Muscle of arm (tissue), 1 donor: ENCODE measurements at regions not wholly inside any gene's neighbourhood (a gene's known extent, or its start where the extent isn't known, plus 50 kb on each side); places are given as distances from the start of the nearest gene placed in this dataset.
A peak's percentile ranks its signal among the peaks of the same experiment; 100 is the strongest.

Experiments
- DNase-seq: peaks from one replicate; pipeline ENCODE4 v3.0.0-alpha.2; 2013

- no peak for DNase-seq
Measured at GRCh38 chr16:85423631-85424030, 189.5 kb upstream of the GSE1 start.

GRCh38 chr16:85424260-85425073 lies 188.7 kb upstream of the GSE1 start:
- no peak for DNase-seq

DNA sequence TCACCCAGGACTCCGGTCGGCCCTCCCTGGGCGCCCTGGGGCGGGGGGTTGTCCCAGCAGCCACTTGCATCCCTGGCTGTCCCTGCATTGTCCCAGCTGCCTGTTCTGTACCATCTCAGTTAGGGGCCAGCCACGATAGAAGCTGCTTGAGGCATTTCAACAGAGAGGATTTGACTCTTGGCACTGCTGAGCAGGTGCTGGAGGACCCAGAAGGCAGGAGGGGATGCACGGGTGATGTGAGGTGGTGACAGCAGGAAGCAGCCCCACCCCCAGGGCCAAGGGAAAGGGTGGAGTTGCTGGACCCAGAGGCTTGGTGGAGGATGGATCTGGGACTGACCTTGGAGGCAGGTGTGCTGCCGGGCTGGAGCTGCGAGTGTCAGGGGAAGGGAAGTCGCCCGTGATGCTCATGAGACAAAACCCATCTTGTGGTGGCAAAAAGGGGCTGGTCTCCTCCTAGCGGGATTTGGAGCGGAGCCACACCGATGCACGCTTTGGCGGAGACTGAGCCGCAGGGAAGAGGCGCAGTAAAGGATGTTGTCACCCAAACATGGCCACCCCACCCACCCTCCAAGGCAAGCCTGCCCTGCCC lies 188.0 kb upstream of the GSE1 start:
- no peak for DNase-seq

- no peak for DNase-seq
Measured at GRCh38 chr16:85426806-85427205, 186.3 kb upstream of the GSE1 start.

DNA sequence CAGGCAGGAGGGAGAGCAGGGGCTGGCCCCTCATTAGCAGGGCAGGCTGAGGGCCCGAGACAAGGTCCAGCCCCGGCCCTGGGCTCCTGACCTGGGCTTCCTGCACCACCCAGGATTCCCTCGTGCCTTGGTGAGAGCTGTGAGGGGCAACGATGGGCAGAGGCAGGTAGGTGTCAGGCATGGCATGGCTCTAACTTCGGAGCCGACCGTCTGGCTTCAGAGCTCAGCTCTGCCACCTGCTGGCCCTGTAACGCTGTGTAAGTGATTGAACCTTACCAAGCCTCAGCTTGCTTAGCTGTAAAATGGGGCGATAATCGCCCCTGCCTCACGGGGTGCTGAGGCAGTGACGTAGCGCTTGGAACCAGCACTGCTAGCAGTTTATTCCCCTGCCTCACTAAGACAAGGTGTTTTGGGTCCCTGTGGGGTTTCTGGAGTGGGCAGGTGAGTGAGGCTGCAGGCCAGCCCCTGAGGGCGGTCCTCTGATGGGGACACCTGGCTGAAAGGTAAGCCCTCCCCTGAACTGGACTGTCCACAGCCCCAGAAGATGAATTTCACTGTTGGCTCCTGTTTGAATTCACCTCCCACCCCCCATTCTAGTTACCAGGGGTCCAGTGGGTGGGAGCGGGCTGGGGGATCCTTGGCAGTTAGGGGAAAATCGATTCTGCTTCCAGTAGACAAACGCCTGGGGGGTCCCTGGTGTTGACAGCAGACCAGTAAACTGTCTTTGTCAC lies 184.8 kb upstream of the GSE1 start:
- DNase-seq, result no peak

DNA sequence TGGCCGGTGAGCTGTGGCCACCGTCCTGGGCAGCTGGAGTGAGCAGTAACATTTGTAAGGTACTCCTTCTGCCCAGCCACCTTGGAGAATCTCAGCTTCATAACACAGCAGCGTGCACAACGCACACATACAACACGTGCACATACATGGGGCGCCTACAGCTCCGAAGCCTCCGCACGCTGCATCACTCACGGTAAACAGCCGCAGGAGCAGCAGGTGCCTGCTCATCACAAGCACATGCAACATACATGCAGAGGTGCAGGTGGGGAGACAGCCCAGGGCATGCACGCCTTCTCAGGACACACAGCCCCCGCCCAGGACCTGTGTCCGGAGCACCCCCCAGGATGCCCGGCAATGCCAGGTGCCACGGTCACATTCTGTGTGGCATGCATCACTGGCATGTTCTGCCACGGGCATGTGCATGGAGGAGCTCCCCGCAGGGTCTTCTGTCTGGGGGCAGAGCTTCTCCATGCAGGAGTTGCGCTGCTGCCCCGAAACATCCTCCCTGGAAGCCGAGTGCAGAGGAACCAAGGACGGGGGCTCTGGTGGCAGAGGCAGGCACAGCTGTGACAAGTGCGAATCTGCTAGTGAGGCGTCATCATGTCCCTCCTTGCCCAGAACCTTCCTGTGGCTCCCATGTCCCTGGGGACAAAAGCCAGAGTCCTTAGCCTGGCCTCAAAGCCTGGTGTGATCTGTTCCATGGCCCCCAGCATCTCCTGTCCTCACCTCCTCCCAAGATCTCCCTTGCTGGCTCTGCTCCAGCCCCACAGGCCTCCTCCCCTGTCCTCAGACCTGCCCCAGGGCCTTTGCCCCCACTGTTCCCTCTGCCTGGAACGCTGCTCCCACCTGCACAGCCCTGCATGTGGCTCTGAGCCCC lies 184.0 kb upstream of the GSE1 start:
- no peak for DNase-seq

- no peak for DNase-seq
Measured at GRCh38 chr16:85429776-85430522, 183.2 kb upstream of the GSE1 start.

GRCh38 chr16:85430523-85431421 lies 182.3 kb upstream of the GSE1 start:
- no peak for DNase-seq

DNA sequence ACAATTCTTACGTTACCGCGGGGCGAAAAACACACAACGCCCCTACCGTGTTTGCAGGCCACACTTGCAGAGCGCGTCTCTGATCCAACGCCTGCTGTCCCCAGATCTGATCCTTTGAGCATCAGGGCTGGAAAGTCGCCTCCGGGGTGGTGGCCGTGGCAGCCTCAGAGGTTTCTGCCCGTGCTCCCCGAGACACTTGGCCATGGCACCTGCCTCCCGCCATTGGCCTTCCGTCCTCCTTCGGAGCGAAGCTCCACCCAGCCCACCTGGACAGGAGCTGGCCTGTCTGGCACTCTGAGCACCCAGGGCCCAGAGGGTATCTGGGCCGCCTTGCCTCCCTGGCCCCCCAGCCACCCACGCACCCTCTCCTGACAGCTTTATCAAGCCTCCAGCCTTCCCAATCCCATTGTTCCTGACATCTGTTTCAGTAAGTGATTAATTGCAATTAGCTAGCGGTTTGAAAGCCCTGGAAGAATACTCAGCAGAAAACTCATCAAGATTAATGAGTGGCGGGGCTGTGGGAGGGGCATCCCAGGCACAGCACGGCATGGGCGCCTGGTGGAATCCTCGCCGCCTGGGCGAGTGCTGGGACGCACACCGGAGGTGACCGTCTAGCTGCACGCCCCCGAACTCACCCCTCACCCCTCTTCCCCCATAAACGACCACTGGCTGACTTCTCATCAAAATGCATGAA lies 181.5 kb upstream of the GSE1 start:
- no peak for DNase-seq

GRCh38 chr16:85432606-85433005 lies 180.5 kb upstream of the GSE1 start:
- DNase-seq, result no peak

GRCh38 chr16:85433477-85433876 lies 179.6 kb upstream of the GSE1 start:
- DNase-seq, result no peak

DNA sequence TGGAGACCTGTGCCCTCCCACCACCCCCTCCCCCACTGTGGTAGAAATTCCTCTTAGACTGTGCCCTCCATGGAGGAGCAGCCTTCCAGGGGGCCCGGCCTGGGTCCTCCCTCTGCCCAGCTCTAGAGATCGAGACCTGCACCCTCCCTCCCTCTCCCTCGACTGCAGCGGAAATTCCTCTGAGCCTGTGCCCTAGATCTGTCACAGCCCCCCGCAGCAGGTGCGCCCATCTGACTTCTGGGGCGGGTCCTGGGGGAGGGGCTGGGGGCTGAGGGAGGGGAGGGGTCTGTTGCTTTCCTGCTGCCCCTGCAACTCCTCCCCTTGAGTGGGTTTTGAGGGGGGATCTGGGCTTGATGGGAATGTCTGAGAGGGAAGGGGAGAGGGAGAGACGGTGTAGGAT lies 177.8 kb upstream of the GSE1 start:
- DNase-seq, result no peak

DNA sequence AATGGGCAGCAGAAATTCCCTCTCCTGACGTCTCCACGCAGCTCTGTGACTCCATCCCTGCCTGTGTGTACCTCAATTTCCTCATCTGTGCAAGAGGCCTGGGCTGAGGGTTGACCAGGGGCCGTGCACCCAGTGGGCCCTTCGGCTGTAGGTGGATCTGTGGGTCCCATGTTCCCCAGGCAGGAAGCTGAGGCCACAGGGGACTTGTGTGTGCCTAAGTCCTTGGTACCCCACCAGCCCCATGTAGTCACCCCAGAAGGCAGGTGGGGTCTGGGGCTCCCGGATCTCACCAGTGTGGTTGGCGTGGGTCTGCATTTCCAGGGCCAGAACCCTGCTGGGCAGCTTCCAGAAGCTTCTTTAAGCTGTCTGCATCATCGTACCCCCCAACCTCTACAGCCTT lies 177.4 kb upstream of the GSE1 start:
- no peak for DNase-seq

- DNase-seq, result no peak
Measured at GRCh38 chr16:85436207-85436606, 176.9 kb upstream of the GSE1 start.

DNA sequence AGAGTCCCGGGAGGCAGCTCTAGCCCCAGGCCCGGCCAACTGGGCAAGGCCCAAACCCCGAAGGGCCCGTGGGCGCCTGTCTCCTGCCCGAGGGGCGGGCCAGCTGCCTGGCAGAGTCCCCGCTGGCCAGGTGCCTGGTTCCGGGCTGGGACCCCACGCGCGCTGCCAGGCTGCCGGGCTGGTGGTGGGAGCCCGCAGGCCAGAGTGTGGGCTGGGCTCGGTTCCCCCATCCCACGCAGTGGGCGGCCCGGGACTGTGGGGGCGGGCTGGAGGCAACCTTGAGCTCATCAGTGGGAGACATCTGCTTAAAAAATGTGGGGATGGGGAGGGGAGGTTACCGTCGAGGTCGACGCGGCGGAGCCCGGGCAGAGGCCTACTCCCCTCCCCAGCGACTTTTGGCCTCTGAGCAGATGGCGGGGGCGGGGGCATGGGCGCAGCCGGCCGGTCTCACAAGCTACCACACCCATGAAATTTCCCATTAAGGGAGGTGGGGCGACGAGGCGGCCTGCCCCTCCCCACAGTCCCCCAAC lies 176.4 kb upstream of the GSE1 start:
- DNase-seq, result peak; percentile 54

DNA sequence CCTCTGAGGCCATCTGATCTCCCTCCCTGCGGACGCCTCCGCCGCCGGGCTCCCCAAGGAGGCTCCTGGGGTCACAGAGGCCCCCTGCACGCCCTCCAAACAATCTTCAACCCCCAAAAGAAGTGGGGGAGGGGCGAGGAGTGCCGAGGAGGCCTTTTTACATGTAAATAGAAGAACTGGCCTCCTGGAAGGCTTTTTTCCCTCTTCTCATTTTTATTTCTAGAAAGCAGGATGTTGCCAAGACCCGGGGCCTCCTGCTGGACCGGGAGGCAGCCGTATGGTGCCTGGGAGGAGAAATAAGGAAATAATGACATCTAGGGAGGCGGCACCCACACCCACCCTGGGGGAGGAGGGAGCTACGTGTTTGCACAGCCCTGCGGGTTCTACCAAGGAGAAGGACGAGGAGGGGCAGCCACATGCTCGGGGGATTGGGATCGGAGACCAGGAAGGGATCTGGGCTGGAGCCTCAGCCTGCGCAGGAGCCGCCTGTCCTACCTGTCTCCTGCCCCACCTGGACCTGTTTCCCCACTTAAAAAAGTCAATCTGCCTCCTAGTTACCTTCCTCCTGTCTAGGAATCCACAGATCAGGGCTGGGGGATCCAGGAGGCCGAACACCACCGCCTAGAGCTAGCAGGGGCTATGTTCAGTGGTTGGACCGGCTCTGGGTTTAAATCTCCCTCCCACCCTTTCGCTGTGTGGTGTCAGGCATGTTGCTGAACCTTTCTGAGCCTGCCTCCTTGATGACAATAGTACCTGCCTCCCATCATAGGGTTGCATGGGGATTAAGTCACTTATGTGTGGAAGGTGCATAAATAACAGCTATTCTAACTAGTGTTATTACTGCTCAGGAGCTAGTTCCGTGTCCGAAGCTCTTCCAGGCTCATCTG lies 175.7 kb upstream of the GSE1 start:
- DNase-seq, result peak; percentile 60

- DNase-seq, result no peak
Measured at GRCh38 chr16:85438981-85439685, 174.0 kb upstream of the GSE1 start.

DNA sequence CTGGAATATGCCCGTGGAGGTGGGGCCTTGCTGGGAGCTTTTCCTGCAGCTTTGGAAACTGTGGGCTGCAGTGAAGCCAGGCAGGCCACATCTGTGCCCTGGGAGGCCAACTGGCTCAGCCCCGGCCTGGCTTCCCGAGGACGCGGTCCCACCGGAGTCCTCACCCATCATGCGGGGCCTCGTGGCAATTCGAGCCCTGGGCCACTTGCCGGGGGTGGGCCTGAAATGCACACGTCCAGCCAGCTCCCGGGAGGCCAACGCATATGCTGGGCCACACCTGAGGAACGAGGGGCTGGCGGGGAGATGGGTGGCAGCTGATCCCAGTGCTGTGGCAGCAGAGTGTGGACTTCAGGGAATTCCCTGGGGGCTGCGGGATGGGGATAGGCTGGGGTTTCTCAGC lies 172.4 kb upstream of the GSE1 start:
- DNase-seq, result no peak
